HEK293 (cell line): ENCODE measurements at regions not wholly inside any gene's neighbourhood (a gene's known extent, or its start where the extent isn't known, plus 50 kb on each side); places are given as distances from the start of the nearest gene placed in this dataset.

ENCODE experiments used
- CTCF ChIA-PET: fragments of 350-600 bp; formaldehyde crosslinking; extraction: SDS; loops from one replicate; lab custom pipeline; 2021; ENCODE audit warnings: antibody characterized with exemption; lab: Yijun Ruan, JAX
- POLR2A ChIA-PET: fragments of 300-600 bp; formaldehyde crosslinking; extraction: SDS; loops from one replicate; lab custom pipeline; 2020; ENCODE audit warnings: antibody characterized with exemption, inconsistent platforms; lab: Yijun Ruan, JAX
- H3K27ac ChIP-seq: fragments of 200-500 bp; sonication (Bioruptor generic); 2 replicates; pipeline ENCODE4 v1.5.1; 2014; ENCODE audit warnings: low read depth, low read length, control low read depth, inconsistent platforms; ENCODE audit errors: extremely low read depth
- H3K36me3 ChIP-seq, 2 experiments: fragments of 200-500 bp in 1 of 2; sonication (Bioruptor generic) in 1 of 2; 1 replicate in 1 of 2; 2 replicates in 1 of 2; pipeline ENCODE4 v1.5.1; 2014 to 2017; ENCODE audit warnings: inconsistent platforms in 2 of 2, low read length in 2 of 2; ENCODE audit not compliant: control insufficient read depth in 2 of 2, insufficient read depth in 1 of 2
- H3K4me1 ChIP-seq: fragments of 200-500 bp; sonication (Bioruptor generic); 2 replicates; pipeline ENCODE4 v1.5.1; 2014; ENCODE audit warnings: mild to moderate bottlenecking, low read length, inconsistent platforms; ENCODE audit not compliant: control insufficient read depth, insufficient read depth
- H3K4me3 ChIP-seq: 2 replicates; pipeline ENCODE4 v1.5.1; 2011; ENCODE audit warnings: low read depth, mild to moderate bottlenecking, control low read depth, low read length, moderate library complexity
- H3K9me3 ChIP-seq: fragments of 200-500 bp; sonication (Bioruptor generic); 2 replicates; pipeline ENCODE4 v1.5.1; 2014; ENCODE audit warnings: low read depth, low read length, inconsistent platforms; ENCODE audit not compliant: control insufficient read depth, insufficient read depth
- IKZF3 ChIP-seq: fragments of 450-650 bp; IDR thresholded peaks from 2 replicates; pipeline ENCODE4 v1.5.0; 2018; ENCODE audit warnings: missing biosample characterization, mild to moderate bottlenecking, missing genetic modification characterization, moderate library complexity
- PRDM1 ChIP-seq: fragments of 450-650 bp; formaldehyde crosslinking; IDR thresholded peaks from 2 replicates; pipeline ENCODE4; 2016; ENCODE audit warnings: missing biosample characterization, missing genetic modification characterization
- PRDM10 ChIP-seq: fragments of 450-650 bp; formaldehyde crosslinking; IDR thresholded peaks from 2 replicates; pipeline ENCODE4 v1.5.1; 2016; ENCODE audit warnings: missing biosample characterization, missing genetic modification characterization
- RBAK ChIP-seq: fragments of 450-650 bp; formaldehyde crosslinking; IDR thresholded peaks from 2 replicates; pipeline ENCODE4 v1.5.1; 2016; ENCODE audit warnings: missing biosample characterization, missing genetic modification characterization
- SCRT1 ChIP-seq: fragments of 450-650 bp; formaldehyde crosslinking; IDR thresholded peaks from 2 replicates; pipeline ENCODE4 v1.5.1; 2016; ENCODE audit warnings: missing biosample characterization, missing genetic modification characterization, borderline replicate concordance
- SCRT2 ChIP-seq: fragments of 450-650 bp; formaldehyde crosslinking; IDR thresholded peaks from 2 replicates; pipeline ENCODE4 v1.5.1; 2016; ENCODE audit warnings: missing biosample characterization, missing genetic modification characterization
- SP2 ChIP-seq: fragments of 450-650 bp; formaldehyde crosslinking; IDR thresholded peaks from 2 replicates; pipeline ENCODE4 v1.5.1; 2016; ENCODE audit warnings: missing biosample characterization, missing genetic modification characterization
- ZBTB6 ChIP-seq: fragments of 450-650 bp; formaldehyde crosslinking; IDR thresholded peaks from 2 replicates; pipeline ENCODE4 v1.5.1; 2017; ENCODE audit warnings: missing biosample characterization, missing genetic modification characterization
- ZBTB7A ChIP-seq: fragments of 450-650 bp; formaldehyde crosslinking; IDR thresholded peaks from 2 replicates; pipeline ENCODE4 v1.5.1; 2016; ENCODE audit warnings: low read depth, missing biosample characterization, missing genetic modification characterization
- ZEB2 ChIP-seq: fragments of 450-650 bp; formaldehyde crosslinking; IDR thresholded peaks from 2 replicates; pipeline ENCODE4 v1.5.1; 2016; ENCODE audit warnings: missing biosample characterization, missing genetic modification characterization
- ZNF155 ChIP-seq: fragments of 450-650 bp; formaldehyde crosslinking; IDR thresholded peaks from 2 replicates; pipeline ENCODE4 v1.5.1; 2016; ENCODE audit warnings: missing biosample characterization, missing genetic modification characterization
- ZNF24 ChIP-seq: fragments of 450-650 bp; formaldehyde crosslinking; IDR thresholded peaks from 2 replicates; pipeline ENCODE4 v1.5.1; 2016; ENCODE audit warnings: missing biosample characterization, missing genetic modification characterization
- ZNF280C ChIP-seq: fragments of 450-650 bp; formaldehyde crosslinking; IDR thresholded peaks from 2 replicates; pipeline ENCODE4 v1.5.1; 2016; ENCODE audit warnings: missing biosample characterization, missing genetic modification characterization
- ZNF335 ChIP-seq: fragments of 450-650 bp; formaldehyde crosslinking; conservative IDR thresholded peaks from 2 replicates; pipeline ENCODE4 v1.5.1; 2016; ENCODE audit warnings: missing biosample characterization, missing genetic modification characterization
- ZNF366 ChIP-seq: fragments of 450-650 bp; formaldehyde crosslinking; conservative IDR thresholded peaks from 2 replicates; pipeline ENCODE4 v1.5.1; 2016; ENCODE audit warnings: missing biosample characterization, missing genetic modification characterization
- ZNF391 ChIP-seq: fragments of 450-650 bp; formaldehyde crosslinking; IDR thresholded peaks from 2 replicates; pipeline ENCODE4 v1.5.1; 2016; ENCODE audit warnings: low read depth, missing biosample characterization, missing genetic modification characterization, borderline replicate concordance
- ZNF518A ChIP-seq: fragments of 450-650 bp; formaldehyde crosslinking; conservative IDR thresholded peaks from 2 replicates; pipeline ENCODE4 v1.5.1; 2016; ENCODE audit warnings: low read depth, missing biosample characterization, missing genetic modification characterization
- ZNF529 ChIP-seq: fragments of 450-650 bp; formaldehyde crosslinking; IDR thresholded peaks from 2 replicates; pipeline ENCODE4 v1.5.1; 2017; ENCODE audit warnings: missing genetic modification characterization, missing biosample characterization; ENCODE audit not compliant: insufficient replicate concordance
- ZNF626 ChIP-seq: fragments of 450-650 bp; sonication (Bioruptor Pico); formaldehyde crosslinking; IDR thresholded peaks from 2 replicates; pipeline ENCODE4 v1.5.1; 2018; ENCODE audit warnings: missing biosample characterization, missing genetic modification characterization, inconsistent platforms
- ZNF660 ChIP-seq: fragments of 450-650 bp; IDR thresholded peaks from 2 replicates; pipeline ENCODE4 v1.5.1; 2018; ENCODE audit warnings: missing biosample characterization, mild to moderate bottlenecking, missing genetic modification characterization
- ZNF747 ChIP-seq: fragments of 450-650 bp; formaldehyde crosslinking; IDR thresholded peaks from 2 replicates; pipeline ENCODE4 v1.5.1; 2016; ENCODE audit warnings: missing biosample characterization, missing genetic modification characterization
- ZNF791 ChIP-seq: fragments of 450-650 bp; formaldehyde crosslinking; IDR thresholded peaks from 2 replicates; pipeline ENCODE4 v1.5.1; 2016; ENCODE audit warnings: missing biosample characterization, missing genetic modification characterization
- ZSCAN4 ChIP-seq: fragments of 450-650 bp; formaldehyde crosslinking; IDR thresholded peaks from 2 replicates; pipeline ENCODE4 v1.5.1; 2017; ENCODE audit warnings: missing biosample characterization, missing genetic modification characterization

- Histone ChIP-seq H3K4me1 (no peaks in the 10 kb centered on the region), H3K9me3 (no peaks in the 10 kb centered on the region), H3K36me3 (no peaks in the 10 kb centered on the region), H3K27ac (no peak overlapping the region), H3K4me3 (no peak overlapping the region)
- peak; percentile 44; the same call in 1 of the 2 replicates for TF ChIP-seq SCRT1 (tag by site-specific recombination)
- no peak for TF ChIP-seq ZNF366 (tag by site-specific recombination)
- TF ChIP-seq SCRT2, result peak; percentile 88
- TF ChIP-seq ZEB2, result no peak
- no peak for TF ChIP-seq PRDM10 (tag by site-specific recombination)
- ChIA-PET CTCF (interaction anchor here (0.6 to 1.1 kb wide), 5 partner anchors 13 to 719 kb away, joined by 3 to 5 read pairs (median 3); no protein-coding TSS in a partner anchor), POLR2A (no interaction called here)
These were observed 1180.4 kb downstream of the CDH9 start for GRCh38 chr5:25858019-25858418.

- POLR2A ChIA-PET, result no interaction called here
These were observed 1187.1 kb downstream of the CDH9 start for GRCh38 chr5:25851301-25851700.

More at GRCh38 chr5:25851301-25851700, 1187.1 kb downstream of the CDH9 start:
- Histone ChIP-seq H3K27ac (no peak overlapping the region), H3K4me1 (no peaks in the 10 kb centered on the region), H3K36me3 (no peaks in the 10 kb centered on the region), H3K9me3 (no peaks in the 10 kb centered on the region), H3K4me3 (no peak overlapping the region)
- TF ChIP-seq ZSCAN4 (tag by site-specific recombination) (no peak), ZNF155 (no peak), ZNF391 (tag by site-specific recombination) (no peak), IKZF3 (no peak), ZNF660 (tag by site-specific recombination) (no peak), SP2 (tag by site-specific recombination) (no peak), ZBTB6 (no peak), ZNF747 (tag by site-specific recombination) (no peak), PRDM1 (tag by site-specific recombination) (no peak), ZNF626 (tag by site-specific recombination) (no peak), ZBTB7A (tag by site-specific recombination) (no peak), RBAK (tag by site-specific recombination) (no peak), ZNF280C (no peak), ZNF24 (tag by site-specific recombination) (no peak), ZNF791 (tag by site-specific recombination) (no peak), ZNF335 (tag by site-specific recombination) (no peak), ZNF529 (no peak), ZNF518A (tag by site-specific recombination) (no peak)
- CTCF ChIA-PET, result interaction anchor here (1.2 kb wide), 1 partner anchor 16 kb away, joined by 4 read pairs; no protein-coding TSS in a partner anchor
